ENCODE measurements at regions not wholly inside any gene's neighbourhood (a gene's known extent, or its start where the extent isn't known, plus 50 kb on each side); places are given as distances from the start of the nearest gene placed in this dataset.

GRCh38 chr5:84752780-84753179, 368.1 kb upstream of the EDIL3 start:
- Histone ChIP-seq H2AFZ (ENCODE audit: control insufficient read depth, low read depth, low read length) (no peak overlapping the region), H3K79me2 (ENCODE audit: control insufficient read depth, insufficient read depth, low read length) (no peaks in the 10 kb centered on the region), H3K4me1 (ENCODE audit: control insufficient read depth, insufficient read depth, low read length) (no peaks in the 10 kb centered on the region), H3K4me2 (ENCODE audit: control insufficient read depth, insufficient read depth) (no peak overlapping the region), H3K36me3 (ENCODE audit: control insufficient read depth in 2 of 2, insufficient read depth in 2 of 2, low read length in 1 of 2) (no peaks in the 10 kb centered on the region), H3K27ac (ENCODE audit: control insufficient read depth, insufficient read depth) (no peak overlapping the region), H3K9me3 (replicated peaks; ENCODE audit: control insufficient read depth, insufficient read depth, low read length) (no peaks in the 10 kb centered on the region), H4K20me1 (ENCODE audit: control insufficient read depth, insufficient read depth) (no peaks in the 10 kb centered on the region), H3K4me3 (no peak overlapping the region), H3K27me3 (replicated peaks in 1 of 2; ENCODE audit: control insufficient read depth in 2 of 2, insufficient read depth in 2 of 2, low read length in 1 of 2) (no peaks in the 10 kb centered on the region), H3K9ac (ENCODE audit: control insufficient read depth, insufficient read depth, low read length) (no peak overlapping the region)
- intact Hi-C loops (cut with micrococcal nuclease; ENCODE audit: unreplicated experiment): no loop called here
- ChIA-PET POLR2A (no interaction called here), CTCF (no interaction called here), SMC1A (ENCODE audit: uncharacterized antibody, unreplicated experiment) (interaction anchor here (0.6 kb wide), 1 partner anchor 276 kb away, joined by 3 read pairs; no protein-coding TSS in a partner anchor), RAD21 (ENCODE audit: unreplicated experiment) (no interaction called here)
- FAIRE-seq (no peak), DNase-seq (ENCODE audit: low read depth, low spot score) (no peak), ATAC-seq (peak; percentile 73)
- 2% methylated on average over 2 of the region's 2 CpGs for WGBS (ENCODE audit: insufficient coverage, insufficient replicate concordance, low lambda C conversion rate, missing lambda C conversion rate)
- BruUV-seq (replicated peaks): no TSS peak
- in situ Hi-C loops (cut with MboI): no loop called here
- TF ChIP-seq RBBP5 (conservative IDR thresholded peaks at IDR 0.05) (no peak), GATAD2B (conservative IDR thresholded peaks at IDR 0.05; ENCODE audit: low read depth) (no peak), PAX5 (IDR thresholded peaks at IDR 0.05; ENCODE audit: borderline replicate concordance, low read depth, low read length) (no peak), ZBTB4 (CRISPR knock-in tag; IDR thresholded peaks at IDR 0.05) (no peak), CEBPB (IDR thresholded peaks at IDR 0.05; ENCODE audit: borderline replicate concordance in 1 of 2, low read depth in 2 of 2, low read length in 2 of 2) (no peak), SMAD5 (IDR thresholded peaks at IDR 0.05; ENCODE audit: low read depth) (no peak), E4F1 (IDR thresholded peaks at IDR 0.05; ENCODE audit: borderline replicate concordance, partially characterized antibody) (no peak), RFX5 (IDR thresholded peaks at IDR 0.05; ENCODE audit: low read depth, low read length) (no peak), FOXK2 (IDR thresholded peaks at IDR 0.05) (no peak), BACH1 (IDR thresholded peaks at IDR 0.05; ENCODE audit: borderline replicate concordance) (no peak), BRCA1 (IDR thresholded peaks at IDR 0.05; ENCODE audit: low read depth, low read length) (no peak), EP300 (IDR thresholded peaks at IDR 0.05; ENCODE audit: borderline replicate concordance in 1 of 2, control insufficient read depth in 1 of 2, low read depth in 2 of 2, low read length in 2 of 2) (no peak), CHD4 (IDR thresholded peaks at IDR 0.05) (no peak), STAT3 (IDR thresholded peaks at IDR 0.05; ENCODE audit: low read depth, low read length) (no peak), EED (IDR thresholded peaks at IDR 0.05; ENCODE audit: low read depth) (no peak), ATF3 (IDR thresholded peaks at IDR 0.05; ENCODE audit: borderline replicate concordance, extremely low read depth, low read depth, low read length) (no peak)
- TF ChIP-seq, protein P1, sequence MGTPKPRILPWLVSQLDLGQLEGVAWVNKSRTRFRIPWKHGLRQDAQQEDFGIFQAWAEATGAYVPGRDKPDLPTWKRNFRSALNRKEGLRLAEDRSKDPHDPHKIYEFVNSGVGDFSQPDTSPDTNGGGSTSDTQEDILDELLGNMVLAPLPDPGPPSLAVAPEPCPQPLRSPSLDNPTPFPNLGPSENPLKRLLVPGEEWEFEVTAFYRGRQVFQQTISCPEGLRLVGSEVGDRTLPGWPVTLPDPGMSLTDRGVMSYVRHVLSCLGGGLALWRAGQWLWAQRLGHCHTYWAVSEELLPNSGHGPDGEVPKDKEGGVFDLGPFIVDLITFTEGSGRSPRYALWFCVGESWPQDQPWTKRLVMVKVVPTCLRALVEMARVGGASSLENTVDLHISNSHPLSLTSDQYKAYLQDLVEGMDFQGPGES (IDR thresholded peaks at IDR 0.05): no peak
